ENCODE measurements at regions not wholly inside any gene's neighbourhood (a gene's known extent, or its start where the extent isn't known, plus 50 kb on each side); places are given as distances from the start of the nearest gene placed in this dataset.

DNA sequence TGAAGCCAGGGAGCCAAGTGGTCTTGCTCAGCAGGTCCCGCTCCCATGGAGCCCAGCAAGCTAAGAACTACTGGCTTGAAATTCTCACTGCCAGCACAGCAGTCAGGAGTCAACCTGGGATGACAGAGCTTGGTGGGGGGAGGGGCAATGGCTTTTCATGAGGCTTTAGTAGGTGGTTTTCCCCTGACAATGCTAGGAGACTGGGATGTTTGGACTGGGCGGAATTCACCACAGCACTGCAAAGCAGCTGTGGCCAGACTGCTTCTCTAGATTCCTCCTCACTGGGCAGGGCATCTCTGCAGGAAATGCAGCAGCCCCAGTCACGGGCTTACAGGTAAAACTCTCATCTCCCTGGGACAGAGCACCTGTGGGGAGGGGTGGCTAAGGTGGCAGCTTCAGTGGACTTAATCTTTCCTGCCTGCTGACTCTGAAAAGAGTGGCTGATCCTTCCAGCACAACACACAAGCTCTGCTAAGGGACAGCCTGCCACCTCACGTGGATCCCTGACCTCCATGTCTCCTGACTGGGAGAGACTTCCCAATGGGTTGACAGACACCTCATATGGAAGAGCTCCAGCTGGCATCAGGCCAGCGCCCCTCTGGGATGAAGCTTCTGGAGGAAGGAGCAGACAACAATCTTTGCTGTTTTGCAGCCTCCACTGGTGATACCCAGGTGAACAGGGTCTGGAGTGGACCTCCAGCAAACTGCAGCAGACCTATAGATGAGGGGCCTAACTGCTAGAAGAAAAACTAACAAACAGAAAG, 349.7 kb upstream of the ST6GAL2 start:
- H3K4me3 ChIP-seq: no peak overlapping the region
- no peak for DNase-seq

GRCh38 chr2:107242811-107243210, 356.8 kb upstream of the ST6GAL2 start:
- H3K27ac ChIP-seq: no peak overlapping the region
- no peak overlapping the region for H3K4me3 ChIP-seq
- no peaks in the 10 kb centered on the region; the same call in 1 of the 2 replicates for H3K4me1 ChIP-seq
- H3K27me3 ChIP-seq: no peaks in the 10 kb centered on the region
- H3K36me3 ChIP-seq: no peaks in the 10 kb centered on the region
- H3K9me3 ChIP-seq (replicated peaks): no peaks in the 10 kb centered on the region
- no peak for DNase-seq

More for the DNA sequence above, 349.7 kb upstream of the ST6GAL2 start:
- no peaks in the 10 kb centered on the region for H3K4me1 ChIP-seq
- H3K9me3 ChIP-seq (replicated peaks): peaks cover 7% of the 10 kb centered on the region; the same call in 1 of the 2 replicates
- no peaks in the 10 kb centered on the region for H3K36me3 ChIP-seq
- H3K27me3 ChIP-seq: no peaks in the 10 kb centered on the region
- H3K27ac ChIP-seq: no peak overlapping the region

DNA sequence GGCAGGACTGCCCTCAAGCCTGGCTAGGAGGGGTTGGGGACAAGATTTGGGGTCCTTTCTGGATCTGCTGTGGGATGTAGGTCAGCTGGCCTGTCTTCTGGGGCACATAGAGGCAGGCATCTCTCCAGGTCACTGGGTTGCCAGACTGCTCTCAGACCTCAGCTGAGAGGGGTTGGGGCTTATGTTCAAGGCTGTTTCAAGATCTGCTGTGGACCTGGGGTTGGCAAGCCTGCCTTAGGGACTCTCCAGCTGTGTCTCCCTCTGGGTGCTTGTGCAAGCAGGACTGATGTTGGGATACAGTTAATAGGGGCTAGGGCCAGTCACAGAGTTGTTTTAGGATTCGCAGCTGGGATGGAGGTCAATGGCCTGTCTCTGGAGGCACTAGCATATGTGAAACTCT, 363.0 kb upstream of the ST6GAL2 start:
- H3K4me3 ChIP-seq: no peak overlapping the region
- no peak for DNase-seq
- H3K36me3 ChIP-seq: no peaks in the 10 kb centered on the region
- H3K4me1 ChIP-seq: no peaks in the 10 kb centered on the region
- no peaks in the 10 kb centered on the region for H3K27me3 ChIP-seq
- no peak overlapping the region for H3K27ac ChIP-seq
- H3K9me3 ChIP-seq (replicated peaks): peaks cover 5% of the 10 kb centered on the region; the same call in 1 of the 2 replicates

DNA sequence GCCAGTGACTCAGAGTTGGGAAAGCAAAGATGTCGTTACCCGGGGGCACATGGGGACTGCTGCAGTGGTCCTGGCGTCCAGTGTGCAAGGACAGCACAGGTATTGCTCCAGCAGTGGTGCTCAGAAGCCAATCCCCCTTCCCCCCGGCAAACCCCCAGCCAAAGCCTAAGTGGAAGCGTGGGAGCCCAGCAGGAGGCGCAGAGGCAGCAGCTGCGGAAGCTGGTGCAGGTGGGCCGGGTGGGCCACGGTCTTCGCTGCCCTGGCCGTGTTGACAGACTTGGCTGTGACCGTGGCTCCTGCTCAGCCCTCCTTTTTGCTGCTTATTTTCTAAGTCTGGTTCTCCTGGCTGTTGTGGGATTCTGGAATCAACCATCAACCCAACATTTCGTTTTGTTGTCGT, 369.8 kb upstream of the ST6GAL2 start:
- Histone ChIP-seq H3K36me3 (no peaks in the 10 kb centered on the region), H3K9me3 (replicated peaks) (peaks cover 5% of the 10 kb centered on the region; the same call in 1 of the 2 replicates), H3K4me3 (no peak overlapping the region), H3K27ac (no peak overlapping the region), H3K4me1 (peaks cover 35% of the 10 kb centered on the region), H3K27me3 (no peaks in the 10 kb centered on the region)
- DNase-seq: no peak

- Histone ChIP-seq H3K4me3 (no peak overlapping the region), H3K27me3 (no peaks in the 10 kb centered on the region), H3K27ac (peak overlapping the region; percentile 98), H3K36me3 (no peaks in the 10 kb centered on the region), H3K9me3 (replicated peaks) (no peaks in the 10 kb centered on the region), H3K4me1 (peaks cover 40% of the 10 kb centered on the region)
- peak; percentile 89 to 92 for DNase-seq
Observed at GRCh38 chr2:107258531-107259407, 372.8 kb upstream of the ST6GAL2 start.

DNA sequence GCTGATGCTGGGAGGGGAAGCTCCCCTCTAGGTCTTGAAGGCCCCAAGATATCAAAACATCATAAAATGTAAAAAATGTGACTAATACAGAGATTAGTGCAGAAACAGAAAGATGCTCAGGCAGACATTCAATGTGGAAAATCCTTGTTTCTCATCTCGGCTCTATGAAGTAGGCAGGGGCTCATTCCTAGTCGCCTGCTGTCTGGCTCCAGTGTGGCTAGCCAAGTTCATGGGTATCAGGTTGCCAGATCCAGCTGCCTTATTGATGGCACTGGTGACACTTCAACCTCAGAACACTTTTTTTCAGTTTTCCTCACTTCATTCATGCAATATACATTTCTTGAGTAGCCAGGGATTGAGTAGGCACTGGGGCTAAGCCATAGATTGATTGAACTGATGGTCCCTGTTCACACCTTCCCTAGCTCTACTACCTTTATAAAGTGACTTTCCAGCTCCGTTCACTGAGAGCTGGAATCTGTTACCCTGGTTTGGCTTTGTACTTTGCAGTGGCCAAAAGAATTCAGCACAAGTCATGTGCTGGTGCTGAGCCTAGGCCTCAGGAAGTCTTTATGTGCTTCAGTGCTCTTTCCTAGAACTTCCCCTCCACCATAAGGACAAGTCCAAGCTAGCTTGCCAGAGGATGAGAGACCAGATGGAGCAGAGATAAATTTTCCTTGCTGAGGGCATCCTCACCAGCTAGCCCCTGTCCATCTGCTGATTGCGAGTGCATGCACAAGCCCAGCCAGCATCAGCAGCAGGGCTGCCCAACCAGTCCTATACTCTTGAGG, 373.6 kb upstream of the ST6GAL2 start:
- peak overlapping the region; percentile 98 for H3K27ac ChIP-seq
- DNase-seq: peak; percentile 84 to 88

DNA sequence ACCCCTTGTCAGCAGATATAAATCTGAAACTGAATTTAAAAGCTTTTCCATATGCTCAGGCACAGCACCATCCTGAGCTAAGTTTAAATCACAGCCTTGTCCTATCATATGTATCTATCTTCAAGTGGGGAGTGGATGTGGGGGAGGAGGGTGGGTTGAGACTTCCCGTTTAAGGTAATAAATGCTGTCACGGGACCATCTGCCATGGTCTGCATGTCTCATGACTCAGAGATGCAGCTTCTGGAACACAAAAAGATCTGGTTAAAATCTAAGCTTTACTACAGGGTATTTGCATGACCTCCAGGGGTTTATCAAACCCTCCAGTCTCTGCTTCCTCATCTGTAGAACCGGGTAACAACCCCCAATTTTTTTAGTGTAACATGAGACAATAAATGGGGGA, 377.7 kb upstream of the ST6GAL2 start:
- H3K4me1 ChIP-seq: peaks cover 24% of the 10 kb centered on the region
- no peak overlapping the region for H3K27ac ChIP-seq
- no peaks in the 10 kb centered on the region for H3K27me3 ChIP-seq
- H3K9me3 ChIP-seq (replicated peaks): no peaks in the 10 kb centered on the region
- H3K36me3 ChIP-seq: no peaks in the 10 kb centered on the region
- H3K4me3 ChIP-seq: no peak overlapping the region
- no peak for DNase-seq

More for the DNA sequence above, 373.6 kb upstream of the ST6GAL2 start:
- H3K4me1 ChIP-seq: peaks cover 40% of the 10 kb centered on the region
- H3K27me3 ChIP-seq: no peaks in the 10 kb centered on the region
- no peaks in the 10 kb centered on the region for H3K9me3 ChIP-seq (replicated peaks)
- H3K4me3 ChIP-seq: no peak overlapping the region
- H3K36me3 ChIP-seq: no peaks in the 10 kb centered on the region

- Histone ChIP-seq H3K4me3 (no peak overlapping the region), H3K27me3 (no peaks in the 10 kb centered on the region), H3K9me3 (replicated peaks) (no peaks in the 10 kb centered on the region), H3K36me3 (no peaks in the 10 kb centered on the region), H3K27ac (no peak overlapping the region), H3K4me1 (peaks cover 21% of the 10 kb centered on the region)
- no peak for DNase-seq
Observed at GRCh38 chr2:107264184-107264583, 378.2 kb upstream of the ST6GAL2 start.

- H3K4me3 ChIP-seq: no peak overlapping the region
- H3K4me1 ChIP-seq: no peaks in the 10 kb centered on the region
- H3K27me3 ChIP-seq: no peaks in the 10 kb centered on the region
- no peaks in the 10 kb centered on the region for H3K9me3 ChIP-seq (replicated peaks)
- DNase-seq: no peak
- H3K27ac ChIP-seq: no peak overlapping the region
- H3K36me3 ChIP-seq: no peaks in the 10 kb centered on the region
Observed at GRCh38 chr2:107266555-107266954, 380.6 kb upstream of the ST6GAL2 start.

DNA sequence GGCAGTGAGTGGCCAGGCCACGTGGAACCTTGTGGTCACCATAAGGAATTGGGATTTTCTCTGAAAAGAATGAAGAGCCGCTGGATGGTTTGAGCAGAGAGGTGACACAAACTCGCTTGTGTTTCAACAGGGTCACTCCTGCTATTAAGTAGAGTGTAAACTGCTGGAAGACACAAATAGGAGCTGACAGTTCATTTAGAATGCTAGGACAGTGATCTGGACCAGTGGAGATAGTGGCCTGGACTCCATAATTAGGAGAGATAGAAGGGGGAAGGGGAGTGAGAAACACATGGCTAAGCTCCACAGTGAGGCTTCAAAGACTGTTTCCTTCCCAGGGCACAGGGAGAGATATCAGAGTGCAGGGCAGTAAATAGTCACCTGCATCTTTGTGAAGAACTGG, 381.1 kb upstream of the ST6GAL2 start:
- Histone ChIP-seq H3K9me3 (replicated peaks) (no peaks in the 10 kb centered on the region), H3K27me3 (no peaks in the 10 kb centered on the region), H3K4me1 (no peaks in the 10 kb centered on the region), H3K36me3 (no peaks in the 10 kb centered on the region), H3K4me3 (no peak overlapping the region), H3K27ac (no peak overlapping the region)
- no peak for DNase-seq

DNA sequence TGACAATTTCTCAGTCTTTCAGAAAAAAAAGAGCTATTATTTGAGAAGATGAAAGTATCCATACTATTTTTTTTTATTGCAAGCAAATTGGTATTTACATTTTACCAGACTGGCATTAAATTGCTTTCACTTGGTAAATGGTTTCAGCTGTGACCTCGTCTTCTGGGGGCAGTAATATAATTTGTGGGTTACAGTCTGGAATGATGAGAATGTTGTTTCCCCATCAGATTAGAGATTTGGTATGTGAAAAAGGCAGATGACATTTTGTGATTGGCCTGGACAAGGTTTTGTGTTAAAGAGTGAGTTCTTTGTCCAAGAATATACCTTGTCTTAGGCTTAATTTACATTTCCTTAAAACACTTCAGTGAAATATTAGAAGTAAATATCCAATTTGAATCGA, 390.1 kb upstream of the ST6GAL2 start:
- Histone ChIP-seq H3K27ac (peak overlapping the region; percentile 70), H3K9me3 (replicated peaks) (no peaks in the 10 kb centered on the region), H3K4me3 (no peak overlapping the region), H3K27me3 (no peaks in the 10 kb centered on the region), H3K4me1 (peaks cover 53% of the 10 kb centered on the region), H3K36me3 (no peaks in the 10 kb centered on the region)
- peak in 1 of 2 experiments; percentile 41 for DNase-seq

DNA sequence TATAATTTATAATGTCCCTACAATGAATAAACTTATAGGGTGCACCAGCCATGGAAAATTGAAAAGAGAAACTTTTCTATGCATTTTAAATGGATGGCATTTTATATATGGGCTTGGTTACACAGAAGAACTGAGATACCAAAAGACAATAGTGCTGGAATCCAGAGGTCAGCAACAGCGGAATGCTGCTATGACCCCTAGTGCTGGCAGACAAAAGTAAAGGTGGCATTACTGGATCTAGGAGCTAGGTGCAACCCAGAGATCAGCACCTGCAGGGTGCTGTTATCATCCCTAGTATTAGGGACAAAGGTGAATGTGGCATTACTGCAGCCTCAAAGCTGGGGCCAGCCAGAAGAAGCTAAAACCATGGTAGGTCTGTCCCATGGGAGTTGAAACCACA, 392.7 kb upstream of the ST6GAL2 start:
- Histone ChIP-seq H3K27ac (no peak overlapping the region), H3K9me3 (replicated peaks) (no peaks in the 10 kb centered on the region), H3K27me3 (no peaks in the 10 kb centered on the region), H3K4me1 (peaks cover 53% of the 10 kb centered on the region), H3K36me3 (no peaks in the 10 kb centered on the region), H3K4me3 (no peak overlapping the region)
- peak in 1 of 2 experiments; percentile 61 for DNase-seq

GRCh38 chr2:107281637-107282036, 395.7 kb upstream of the ST6GAL2 start:
- peaks cover 32% of the 10 kb centered on the region for H3K4me1 ChIP-seq
- no peaks in the 10 kb centered on the region for H3K9me3 ChIP-seq (replicated peaks)
- no peaks in the 10 kb centered on the region for H3K27me3 ChIP-seq
- DNase-seq: no peak
- no peak overlapping the region for H3K4me3 ChIP-seq
- no peaks in the 10 kb centered on the region for H3K36me3 ChIP-seq
- no peak overlapping the region for H3K27ac ChIP-seq

- Histone ChIP-seq H3K4me1 (peaks cover 27% of the 10 kb centered on the region), H3K27me3 (no peaks in the 10 kb centered on the region), H3K36me3 (no peaks in the 10 kb centered on the region), H3K9me3 (replicated peaks) (no peaks in the 10 kb centered on the region), H3K27ac (no peak overlapping the region), H3K4me3 (no peak overlapping the region)
- DNase-seq: no peak
Observed at GRCh38 chr2:107282135-107282534, 396.2 kb upstream of the ST6GAL2 start.
